Keratinocyte (primary cell): ENCODE measurements at regions not wholly inside any gene's neighbourhood (a gene's known extent, or its start where the extent isn't known, plus 50 kb on each side); places are given as distances from the start of the nearest gene placed in this dataset.

Experiments used
- EZH2 ChIP-seq: IDR thresholded peaks from one replicate; pipeline ENCODE4 v1.6.1; 2012; ENCODE audit warnings: inconsistent platforms, mild to moderate bottlenecking, low read length, moderate library complexity
- TF ChIP-seq, protein P1 (sequence below), 3 experiments: IDR thresholded peaks in 1 of 3; conservative IDR thresholded peaks in 1 of 3; optimal IDR thresholded peaks in 1 of 3; 2 replicates in 2 of 3; 3 replicates in 1 of 3; pipeline versions ENCODE3 to v1.5.1; 2011; ENCODE audit warnings: low read length in 3 of 3, mild to moderate bottlenecking in 3 of 3, moderate library complexity in 2 of 3, control low read depth in 1 of 3, inconsistent platforms in 1 of 3; ENCODE audit not compliant: insufficient read depth in 2 of 3; ENCODE audit errors: extremely low read depth in 1 of 3

- TF ChIP-seq, protein P1, sequence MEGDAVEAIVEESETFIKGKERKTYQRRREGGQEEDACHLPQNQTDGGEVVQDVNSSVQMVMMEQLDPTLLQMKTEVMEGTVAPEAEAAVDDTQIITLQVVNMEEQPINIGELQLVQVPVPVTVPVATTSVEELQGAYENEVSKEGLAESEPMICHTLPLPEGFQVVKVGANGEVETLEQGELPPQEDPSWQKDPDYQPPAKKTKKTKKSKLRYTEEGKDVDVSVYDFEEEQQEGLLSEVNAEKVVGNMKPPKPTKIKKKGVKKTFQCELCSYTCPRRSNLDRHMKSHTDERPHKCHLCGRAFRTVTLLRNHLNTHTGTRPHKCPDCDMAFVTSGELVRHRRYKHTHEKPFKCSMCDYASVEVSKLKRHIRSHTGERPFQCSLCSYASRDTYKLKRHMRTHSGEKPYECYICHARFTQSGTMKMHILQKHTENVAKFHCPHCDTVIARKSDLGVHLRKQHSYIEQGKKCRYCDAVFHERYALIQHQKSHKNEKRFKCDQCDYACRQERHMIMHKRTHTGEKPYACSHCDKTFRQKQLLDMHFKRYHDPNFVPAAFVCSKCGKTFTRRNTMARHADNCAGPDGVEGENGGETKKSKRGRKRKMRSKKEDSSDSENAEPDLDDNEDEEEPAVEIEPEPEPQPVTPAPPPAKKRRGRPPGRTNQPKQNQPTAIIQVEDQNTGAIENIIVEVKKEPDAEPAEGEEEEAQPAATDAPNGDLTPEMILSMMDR (optimal IDR thresholded peaks at IDR 0.05 in 1 of 3, IDR thresholded peaks at IDR 0.05 in 1 of 3, conservative IDR thresholded peaks at IDR 0.05 in 1 of 3; ENCODE audit: extremely low read depth in 1 of 3, insufficient read depth in 2 of 3, low read length in 3 of 3), result no peak
- TF ChIP-seq EZH2, result no peak
Observed at GRCh38 chr4:100593935-100594334, 76.1 kb upstream of the EMCN start.
